RWPE2 (cell line): ENCODE measurements at regions not wholly inside any gene's neighbourhood (a gene's known extent, or its start where the extent isn't known, plus 50 kb on each side); places are given as distances from the start of the nearest gene placed in this dataset.
"Not testable (repeated sequence)": the region's sequence is repeated elsewhere in the genome, so short reads cannot be mapped to it uniquely, and the experiment has no call there.

Experiments
- ATAC-seq: fragments of 200-7000 bp; cut with Tn5 transposase; 3 replicates; pipeline ENCODE4 v1.9.1; 2021; ENCODE audit warnings: low read depth
- DNase-seq: peaks from one replicate; pipeline ENCODE4 v3.0.0-alpha.2; 2020; ENCODE audit warnings: low spot score
- H3K27ac ChIP-seq: fragments of 450-650 bp; 2 replicates; pipeline ENCODE4 v1.5.1; 2017; ENCODE audit warnings: mild to moderate bottlenecking; ENCODE audit not compliant: poor library complexity, severe bottlenecking
- H3K27me3 ChIP-seq: fragments of 250-450 bp; sonication (Bioruptor Pico); 2 replicates; pipeline ENCODE4 v1.5.1; 2021; ENCODE audit warnings: mild to moderate bottlenecking, moderate library complexity; ENCODE audit not compliant: insufficient read depth, poor library complexity, severe bottlenecking
- H3K36me3 ChIP-seq: fragments of 250-450 bp; sonication (Bioruptor Pico); 2 replicates; pipeline ENCODE4 v1.5.1; 2020; ENCODE audit warnings: low read depth, mild to moderate bottlenecking, moderate library complexity
- H3K4me1 ChIP-seq: fragments of 250-450 bp; sonication (Bioruptor Pico); 2 replicates; pipeline ENCODE4 v1.5.1; 2021; ENCODE audit warnings: mild to moderate bottlenecking, moderate library complexity; ENCODE audit not compliant: insufficient read depth, poor library complexity, severe bottlenecking
- H3K4me3 ChIP-seq: fragments of 250-450 bp; sonication (Bioruptor Pico); 2 replicates; pipeline ENCODE4 v1.5.1; 2021; ENCODE audit warnings: mild to moderate bottlenecking, moderate library complexity; ENCODE audit not compliant: severe bottlenecking
- H3K9me3 ChIP-seq: fragments of 250-450 bp; sonication (Bioruptor Pico); 2 replicates; pipeline ENCODE4 v1.5.1; 2021; ENCODE audit warnings: mild to moderate bottlenecking, moderate library complexity; ENCODE audit not compliant: severe bottlenecking
- CTCF ChIP-seq: fragments of 450-650 bp; IDR thresholded peaks from one replicate; pipeline ENCODE4 v1.5.1; 2017; ENCODE audit warnings: mild to moderate bottlenecking, moderate library complexity; ENCODE audit not compliant: poor library complexity, severe bottlenecking

GRCh38 chr1:115506924-115507589, 134.7 kb upstream of the VANGL1 start:
- Histone ChIP-seq H3K4me1 (peaks cover 9% of the 10 kb centered on the region), H3K4me3 (no peak overlapping the region), H3K27ac (no peak overlapping the region), H3K27me3 (no peaks in the 10 kb centered on the region), H3K9me3 (no peaks in the 10 kb centered on the region), H3K36me3 (no peaks in the 10 kb centered on the region)
- ATAC-seq: peak; percentile 45; the same call in 1 of the 3 replicates
- peak; percentile 69 for TF ChIP-seq CTCF
- DNase-seq: no peak

- ATAC-seq: no peak
- Histone ChIP-seq H3K9me3 (no peaks in the 10 kb centered on the region), H3K36me3 (no peaks in the 10 kb centered on the region), H3K4me3 (no peak overlapping the region), H3K27me3 (no peaks in the 10 kb centered on the region), H3K4me1 (peaks cover 9% of the 10 kb centered on the region), H3K27ac (no peak overlapping the region)
- TF ChIP-seq CTCF: no peak
- no peak for DNase-seq
Observed at GRCh38 chr1:115506518-115506917, 135.3 kb upstream of the VANGL1 start.

GRCh38 chr1:115505148-115505571, 136.6 kb upstream of the VANGL1 start:
- no peak overlapping the region for H3K4me3 ChIP-seq
- ATAC-seq (no peak), DNase-seq (no peak)
- no peak overlapping the region for H3K27ac ChIP-seq
- H3K4me1 ChIP-seq: peaks cover 5% of the 10 kb centered on the region
- H3K36me3 ChIP-seq: no peaks in the 10 kb centered on the region
- H3K9me3 ChIP-seq: no peaks in the 10 kb centered on the region
- TF ChIP-seq CTCF: no peak
- H3K27me3 ChIP-seq: no peaks in the 10 kb centered on the region

GRCh38 chr1:115502183-115502582, 139.6 kb upstream of the VANGL1 start:
- H3K4me1 ChIP-seq, H3K9me3 ChIP-seq, ATAC-seq, H3K36me3 ChIP-seq, H3K27me3 ChIP-seq, H3K4me3 ChIP-seq, H3K27ac ChIP-seq, DNase-seq: not testable (repeated sequence)

- peaks cover 15% of the 10 kb centered on the region for H3K4me1 ChIP-seq
- H3K27me3 ChIP-seq: no peaks in the 10 kb centered on the region
- no peaks in the 10 kb centered on the region for H3K9me3 ChIP-seq
- no peaks in the 10 kb centered on the region for H3K36me3 ChIP-seq
- H3K27ac ChIP-seq: no peak overlapping the region
- DNase-seq: no peak
- ATAC-seq: no peak
- TF ChIP-seq CTCF: no peak
- no peak overlapping the region for H3K4me3 ChIP-seq
Observed at GRCh38 chr1:115501476-115501875, 140.3 kb upstream of the VANGL1 start.
